Lower leg skin (tissue), 3 donors: ENCODE measurements at regions not wholly inside any gene's neighbourhood (a gene's known extent, or its start where the extent isn't known, plus 50 kb on each side); places are given as distances from the start of the nearest gene placed in this dataset.

Experiments
- CTCF ChIP-seq, 3 donors: fragments of 450-650 bp; IDR thresholded peaks; one replicate each; pipeline ENCODE4 v1.5.1; 2016; ENCODE audit warnings: antibody characterized with exemption in 3 of 3, mild to moderate bottlenecking in 3 of 3, moderate library complexity in 2 of 3
- POLR2A ChIP-seq, 2 donors: fragments of 450-650 bp; IDR thresholded peaks; one replicate each; pipeline ENCODE4 v1.6.1; 2016 to 2017; ENCODE audit warnings: antibody characterized with exemption in 2 of 2, mild to moderate bottlenecking in 1 of 2, moderate library complexity in 1 of 2

GRCh38 chr21:19759836-19760235 is 1238.4 kb upstream of the NCAM2 start:
- TF ChIP-seq CTCF (IDR thresholded peaks at IDR 0.05): no peak
- TF ChIP-seq POLR2A (IDR thresholded peaks at IDR 0.05): no peak
